Psoas muscle (tissue), 7 donors: ENCODE measurements at regions not wholly inside any gene's neighbourhood (a gene's known extent, or its start where the extent isn't known, plus 50 kb on each side); places are given as distances from the start of the nearest gene placed in this dataset.

ENCODE experiments used
- ATAC-seq, 4 donors: fragments of 200-7000 bp; cut with Tn5 transposase; one replicate each; pipeline ENCODE4 v1.9.1; 2020; ENCODE audit warnings: moderate library complexity in 3 of 4, mild to moderate bottlenecking in 2 of 4
- DNase-seq, 2 donors: peaks; one replicate each; pipeline ENCODE4 v3.0.0-alpha.2; 2020
- H3K27ac ChIP-seq: fragments of 200-600 bp; one replicate; pipeline ENCODE4 v1.8.0; 2022
- H3K27me3 ChIP-seq, 3 donors: fragments of 200-600 bp in 1 of 3; one replicate each; pipeline versions ENCODE4 v1.6.1 to v1.8.0; 2013 to 2022; ENCODE audit warnings: low read length in 2 of 3, mild to moderate bottlenecking in 2 of 3, moderate library complexity in 1 of 3; ENCODE audit not compliant: insufficient read depth in 3 of 3
- H3K36me3 ChIP-seq, 2 donors: fragments of 200-600 bp in 1 of 2; one replicate each; pipeline versions ENCODE4 v1.6.1 to v1.8.0; 2013 to 2022; ENCODE audit warnings: low read depth in 1 of 2, mild to moderate bottlenecking in 1 of 2, moderate library complexity in 1 of 2; ENCODE audit not compliant: insufficient read depth in 1 of 2
- H3K4me1 ChIP-seq: fragments of 200-600 bp; one replicate; pipeline ENCODE4 v1.8.0; 2022
- H3K4me3 ChIP-seq: fragments of 200-600 bp; one replicate; pipeline ENCODE4 v1.8.0; 2022; ENCODE audit warnings: mild to moderate bottlenecking
- H3K9me3 ChIP-seq: fragments of 200-600 bp; one replicate; pipeline ENCODE4 v1.8.0; 2022
- CTCF ChIP-seq: fragments of 200-600 bp; IDR thresholded peaks from one replicate; pipeline ENCODE4 v1.8.0; 2022; ENCODE audit warnings: antibody characterized with exemption
- WGBS, 3 donors: extraction: QIAGEN DNeasy Blood & Tissue Kit; methylation state at CpG; one replicate each; pipeline versions ENCODE4 v1.1.6 to v1.1.7; 2013; 5-methylcytosine and 5-hydroxymethylcytosine counted together
- intact Hi-C, 2 donors: fragments of 100-400 bp; cut with DNase I; formaldehyde crosslinking; loops; one replicate each; pipeline versions ENCODE4 v1.11.0 to v1.14.2; 2022
- donor health status: healthy with polysubstance abuse.
- donor health status: DM: no; HTN: no; CAD: no; lungs with moderate emphysema.
- donor health status: Bipolar disorder and iron deficiency.
- donor health status: healthy.
- donor health status: DM: yes; HTN: yes; CAD: no.
- donor health status: DM: no; HTN: no; CAD: no.
- donor health status: DM: yes; HTN: yes; CAD: no.

- no peaks in the 10 kb centered on the region for H3K36me3 ChIP-seq
- H3K27ac ChIP-seq: no peak overlapping the region
- no peaks in the 10 kb centered on the region for H3K9me3 ChIP-seq
- 54 to 57% (median 55%) methylated on average over 3 of the region's 3 CpGs for WGBS, 3 donors
- H3K27me3 ChIP-seq: no peaks in the 10 kb centered on the region
- TF ChIP-seq CTCF: no peak
- no peak for ATAC-seq
- H3K4me1 ChIP-seq: no peaks in the 10 kb centered on the region
- no peak for DNase-seq
- no peak overlapping the region for H3K4me3 ChIP-seq
- intact Hi-C loops: loop anchor here in 1 of 2 donors (10.0 kb wide), 1 partner anchor 95 kb away; no protein-coding TSS in a partner anchor
These were observed 54.7 kb upstream of the USP3 start for GRCh38 chr15:63449731-63450130.

- DNase-seq (no peak), ATAC-seq (no peak)
- Histone ChIP-seq H3K4me3 (no peak overlapping the region), H3K4me1 (no peaks in the 10 kb centered on the region), H3K36me3 (no peaks in the 10 kb centered on the region), H3K27me3 (no peaks in the 10 kb centered on the region), H3K9me3 (no peaks in the 10 kb centered on the region), H3K27ac (no peak overlapping the region)
- 91 to 97% (median 96%) methylated on average over 9 of the region's 9 CpGs for WGBS, 3 donors
- intact Hi-C loops: loop anchor here in 1 of 2 donors (10.0 kb wide), 1 partner anchor 96 kb away; no protein-coding TSS in a partner anchor
- TF ChIP-seq CTCF: no peak
These were observed 53.5 kb upstream of the USP3 start for GRCh38 chr15:63450884-63451225.

GRCh38 chr15:63451671-63452315, 52.6 kb upstream of the USP3 start:
- Histone ChIP-seq H3K9me3 (no peaks in the 10 kb centered on the region), H3K4me1 (no peaks in the 10 kb centered on the region), H3K36me3 (no peaks in the 10 kb centered on the region), H3K27ac (no peak overlapping the region), H3K4me3 (no peak overlapping the region), H3K27me3 (no peaks in the 10 kb centered on the region)
- intact Hi-C loops: loop anchor here in 1 of 2 donors (10.0 kb wide), 1 partner anchor 97 kb away; no protein-coding TSS in a partner anchor
- DNase-seq (no peak), ATAC-seq (no peak)
- whole genome bisulfite sequencing, 3 donors: 94 to 98% (median 95%) methylated on average over 5 of the region's 5 CpGs
- no peak for TF ChIP-seq CTCF

- 90 to 94% (median 90%) methylated on average over 6 of the region's 6 CpGs for WGBS, 3 donors
- no peaks in the 10 kb centered on the region for H3K4me1 ChIP-seq
These were observed 51.7 kb upstream of the USP3 start for GRCh38 chr15:63452552-63453136.

More at GRCh38 chr15:63452552-63453136, 51.7 kb upstream of the USP3 start:
- intact Hi-C loops: loop anchor here in 1 of 2 donors (10.0 kb wide), 1 partner anchor 98 kb away; no protein-coding TSS in a partner anchor
- Histone ChIP-seq H3K27me3 (no peaks in the 10 kb centered on the region), H3K36me3 (no peaks in the 10 kb centered on the region), H3K9me3 (no peaks in the 10 kb centered on the region), H3K4me3 (no peak overlapping the region), H3K27ac (no peak overlapping the region)
- ATAC-seq (no peak), DNase-seq (no peak)
- TF ChIP-seq CTCF: no peak
